Ovary (tissue), 3 donors: ENCODE measurements at regions not wholly inside any gene's neighbourhood (a gene's known extent, or its start where the extent isn't known, plus 50 kb on each side); places are given as distances from the start of the nearest gene placed in this dataset.

ENCODE experiments used
- POLR2A ChIP-seq: fragments of 450-650 bp; IDR thresholded peaks from one replicate; pipeline ENCODE4 v1.6.1; 2017; ENCODE audit warnings: antibody characterized with exemption, mild to moderate bottlenecking, moderate library complexity
- TF ChIP-seq, protein P1 (sequence below), 3 donors: fragments of 450-650 bp in 2 of 3; fragments of 200-600 bp in 1 of 3; IDR thresholded peaks; one replicate each; pipeline versions ENCODE4 v1.5.1 to v1.8.0; 2016 to 2022; ENCODE audit warnings: antibody characterized with exemption in 3 of 3, mild to moderate bottlenecking in 1 of 3
- donor health status: DM: no; HTN: no; CAD: no.

DNA sequence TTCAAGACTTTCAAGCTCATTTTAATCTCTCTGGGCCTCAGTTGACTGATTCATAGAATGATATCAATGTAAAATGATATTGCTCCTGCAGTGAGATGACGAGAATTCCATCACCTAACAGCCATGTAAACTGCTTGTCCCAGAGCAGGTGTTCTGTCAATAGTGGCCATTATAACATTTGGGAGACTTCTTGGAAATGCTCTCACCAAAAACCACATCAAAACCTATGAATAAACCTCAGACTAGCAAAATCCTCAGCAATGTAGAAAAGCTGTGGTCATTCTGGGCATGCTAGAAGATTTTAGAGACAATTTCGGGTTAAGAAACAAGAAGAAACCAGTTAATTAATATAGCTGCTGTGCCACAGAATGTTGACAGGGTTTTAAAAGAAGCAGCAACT, 225.4 kb downstream of the FRK start:
- TF ChIP-seq, protein P1, sequence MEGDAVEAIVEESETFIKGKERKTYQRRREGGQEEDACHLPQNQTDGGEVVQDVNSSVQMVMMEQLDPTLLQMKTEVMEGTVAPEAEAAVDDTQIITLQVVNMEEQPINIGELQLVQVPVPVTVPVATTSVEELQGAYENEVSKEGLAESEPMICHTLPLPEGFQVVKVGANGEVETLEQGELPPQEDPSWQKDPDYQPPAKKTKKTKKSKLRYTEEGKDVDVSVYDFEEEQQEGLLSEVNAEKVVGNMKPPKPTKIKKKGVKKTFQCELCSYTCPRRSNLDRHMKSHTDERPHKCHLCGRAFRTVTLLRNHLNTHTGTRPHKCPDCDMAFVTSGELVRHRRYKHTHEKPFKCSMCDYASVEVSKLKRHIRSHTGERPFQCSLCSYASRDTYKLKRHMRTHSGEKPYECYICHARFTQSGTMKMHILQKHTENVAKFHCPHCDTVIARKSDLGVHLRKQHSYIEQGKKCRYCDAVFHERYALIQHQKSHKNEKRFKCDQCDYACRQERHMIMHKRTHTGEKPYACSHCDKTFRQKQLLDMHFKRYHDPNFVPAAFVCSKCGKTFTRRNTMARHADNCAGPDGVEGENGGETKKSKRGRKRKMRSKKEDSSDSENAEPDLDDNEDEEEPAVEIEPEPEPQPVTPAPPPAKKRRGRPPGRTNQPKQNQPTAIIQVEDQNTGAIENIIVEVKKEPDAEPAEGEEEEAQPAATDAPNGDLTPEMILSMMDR (IDR thresholded peaks at IDR 0.05), result no peak
- TF ChIP-seq POLR2A, result no peak
